ENCODE measurements at regions not wholly inside any gene's neighbourhood (a gene's known extent, or its start where the extent isn't known, plus 50 kb on each side); places are given as distances from the start of the nearest gene placed in this dataset.
"Not testable (repeated sequence)": the region's sequence is repeated elsewhere in the genome, so short reads cannot be mapped to it uniquely, and the experiment has no call there.

DNA sequence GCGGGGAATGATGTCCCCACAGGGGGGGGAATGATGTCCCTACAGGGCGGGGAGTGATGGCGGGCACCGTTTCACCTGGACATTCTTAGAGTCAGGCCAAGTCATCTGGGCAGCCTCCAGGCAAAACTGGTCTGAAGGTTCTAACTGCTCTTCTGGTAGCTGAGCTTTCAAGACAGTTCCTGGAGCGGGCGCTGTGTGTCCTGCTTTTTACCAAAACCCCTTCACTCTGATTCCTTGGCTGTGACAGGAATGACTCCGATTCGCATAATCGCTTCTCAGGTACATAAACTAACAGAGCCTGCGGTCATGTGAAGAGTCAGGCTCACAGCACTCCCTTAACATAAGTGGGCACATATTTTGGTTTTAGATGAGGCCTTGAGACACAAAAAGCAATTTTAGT, 836.0 kb downstream of the TRIML1 start (continued):
- TF ChIP-seq, protein P1, sequence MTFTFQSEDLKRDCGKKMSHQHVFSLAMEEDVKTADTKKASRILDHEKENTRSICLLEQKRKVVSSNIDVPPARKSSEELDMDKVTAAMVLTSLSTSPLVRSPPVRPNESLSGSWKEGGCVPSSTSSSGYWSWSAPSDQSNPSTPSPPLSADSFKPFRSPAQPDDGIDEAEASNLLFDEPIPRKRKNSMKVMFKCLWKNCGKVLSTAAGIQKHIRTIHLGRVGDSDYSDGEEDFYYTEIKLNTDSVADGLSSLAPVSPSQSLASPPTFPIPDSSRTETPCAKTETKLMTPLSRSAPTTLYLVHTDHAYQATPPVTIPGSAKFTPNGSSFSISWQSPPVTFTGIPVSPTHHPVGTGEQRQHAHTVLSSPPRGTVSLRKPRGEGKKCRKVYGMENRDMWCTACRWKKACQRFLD (tag by site-specific recombination; IDR thresholded peaks at IDR 0.05), result no peak
- no peak for TF ChIP-seq ZNF155 (tag by site-specific recombination; IDR thresholded peaks at IDR 0.05)
- TF ChIP-seq, protein P2, sequence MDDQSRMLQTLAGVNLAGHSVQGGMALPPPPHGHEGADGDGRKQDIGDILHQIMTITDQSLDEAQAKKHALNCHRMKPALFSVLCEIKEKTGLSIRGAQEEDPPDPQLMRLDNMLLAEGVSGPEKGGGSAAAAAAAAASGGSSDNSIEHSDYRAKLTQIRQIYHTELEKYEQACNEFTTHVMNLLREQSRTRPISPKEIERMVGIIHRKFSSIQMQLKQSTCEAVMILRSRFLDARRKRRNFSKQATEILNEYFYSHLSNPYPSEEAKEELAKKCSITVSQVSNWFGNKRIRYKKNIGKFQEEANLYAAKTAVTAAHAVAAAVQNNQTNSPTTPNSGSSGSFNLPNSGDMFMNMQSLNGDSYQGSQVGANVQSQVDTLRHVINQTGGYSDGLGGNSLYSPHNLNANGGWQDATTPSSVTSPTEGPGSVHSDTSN (CRISPR knock-in tag; IDR thresholded peaks at IDR 0.05), result no peak
- TF ChIP-seq ZNF626 (tag by site-specific recombination; IDR thresholded peaks at IDR 0.05), result no peak

DNA sequence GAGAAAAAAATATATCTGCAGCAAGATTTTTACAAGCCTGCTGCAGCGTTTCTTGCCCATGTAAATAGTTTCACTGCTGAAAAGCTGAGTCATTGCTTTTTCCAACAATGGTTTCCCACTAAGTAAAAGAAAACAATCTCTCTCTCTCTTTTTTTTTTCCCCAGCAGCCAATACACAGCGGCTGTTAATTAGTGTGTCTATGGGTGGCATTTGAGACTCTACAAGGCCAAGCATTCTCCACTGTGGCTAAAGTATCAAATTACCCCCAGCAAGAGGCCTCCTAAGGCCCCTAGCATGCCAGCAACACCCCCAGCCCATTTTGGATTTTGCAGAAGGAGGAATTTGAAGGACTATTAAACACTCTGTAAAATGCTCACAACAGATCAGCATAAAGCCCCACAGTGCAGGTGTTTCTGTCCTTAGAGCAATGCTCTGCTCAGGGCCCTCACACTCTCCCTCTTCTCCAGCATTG, 837.4 kb downstream of the TRIML1 start:
- Histone ChIP-seq H3K27ac (ENCODE audit: extremely low read depth, low read depth, low read length) (peak overlapping the region; percentile 34; the same call in 1 of the 2 replicates), H3K9me3 (ENCODE audit: control insufficient read depth, insufficient read depth, low read depth, low read length) (no peaks in the 10 kb centered on the region), H3K4me3 (ENCODE audit: low read depth, low read length) (no peak overlapping the region), H3K4me1 (ENCODE audit: control insufficient read depth, insufficient read depth, low read length) (peaks cover 13% of the 10 kb centered on the region), H3K36me3 (ENCODE audit: control insufficient read depth in 2 of 2, insufficient read depth in 1 of 2, low read length in 2 of 2) (no peaks in the 10 kb centered on the region)
- POLR2A ChIA-PET, result no interaction called here
- TF ChIP-seq ZNF585B (tag by site-specific recombination; IDR thresholded peaks at IDR 0.05) (no peak), TRIM28 (IDR thresholded peaks at IDR 0.05; ENCODE audit: borderline replicate concordance, low read length) (peak; percentile 82; the same call in 1 of the 2 replicates), ZNF660 (tag by site-specific recombination; IDR thresholded peaks at IDR 0.05) (0 out of 2 replicates have a peak, but pooled peaks have one; percentile 38)
- CTCF ChIA-PET, result no interaction called here

DNA sequence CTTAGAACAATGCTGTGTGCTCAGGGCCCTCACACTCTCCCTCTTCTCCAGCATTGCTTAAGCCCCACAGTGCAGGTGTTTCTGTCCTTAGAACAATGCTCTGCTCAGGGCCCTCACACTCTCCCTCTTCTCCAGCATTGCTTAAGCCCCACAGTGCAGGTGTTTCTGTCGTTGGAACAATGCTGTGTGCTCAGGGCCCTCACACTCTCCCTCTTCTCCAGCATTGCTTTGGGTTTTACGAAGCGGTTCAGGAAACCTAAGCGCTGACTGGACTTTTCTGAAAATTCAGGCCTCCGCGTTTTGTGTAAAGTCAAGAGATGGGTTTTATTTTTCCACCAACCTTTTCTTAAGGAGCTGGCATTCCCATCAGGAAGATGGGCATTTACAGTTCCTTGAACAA, 838.0 kb downstream of the TRIML1 start:
- CTCF ChIA-PET; POLR2A ChIA-PET; H3K36me3 ChIP-seq (ENCODE audit: control insufficient read depth in 2 of 2, insufficient read depth in 1 of 2, low read length in 2 of 2); H3K4me3 ChIP-seq (ENCODE audit: low read depth, low read length); H3K9me3 ChIP-seq (ENCODE audit: control insufficient read depth, insufficient read depth, low read depth, low read length): not testable (repeated sequence)
- H3K27ac ChIP-seq (ENCODE audit: extremely low read depth, low read depth, low read length), result peak overlapping the region; percentile 34; the same call in 1 of the 2 replicates
- H3K4me1 ChIP-seq (ENCODE audit: control insufficient read depth, insufficient read depth, low read length), result peaks cover 13% of the 10 kb centered on the region

DNA sequence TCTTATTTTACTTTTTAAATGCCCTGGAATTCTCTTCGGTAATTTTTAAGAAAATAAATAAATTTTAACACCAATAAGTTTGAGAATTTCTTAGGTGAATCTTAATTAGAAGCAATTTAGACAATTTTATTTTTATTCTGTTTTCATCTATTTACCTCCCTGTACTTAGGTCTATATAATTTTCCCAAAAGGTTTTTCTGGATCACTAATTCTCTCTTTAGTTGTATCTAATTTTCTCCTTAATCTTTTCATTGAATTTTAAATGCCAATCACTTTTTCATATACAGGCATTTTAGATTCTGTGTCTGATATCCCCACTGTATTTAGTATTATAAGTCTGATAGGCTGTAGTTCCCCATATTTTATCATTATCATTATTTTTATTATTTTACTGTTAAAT, 845.3 kb downstream of the TRIML1 start:
- ChIA-PET POLR2A (no interaction called here), CTCF (no interaction called here)
- H3K4me3 ChIP-seq (ENCODE audit: low read depth, low read length), result no peak overlapping the region
- no peaks in the 10 kb centered on the region for H3K36me3 ChIP-seq (ENCODE audit: control insufficient read depth in 2 of 2, insufficient read depth in 1 of 2, low read length in 2 of 2)
- H3K4me1 ChIP-seq (ENCODE audit: control insufficient read depth, insufficient read depth, low read length), result peaks cover 5% of the 10 kb centered on the region; the same call in 1 of the 2 replicates
- no peak overlapping the region for H3K27ac ChIP-seq (ENCODE audit: extremely low read depth, low read depth, low read length)
- no peaks in the 10 kb centered on the region for H3K9me3 ChIP-seq (ENCODE audit: control insufficient read depth, insufficient read depth, low read depth, low read length)
- TF ChIP-seq ZNF654 (tag by site-specific recombination; IDR thresholded peaks at IDR 0.05; ENCODE audit: low read depth), result no peak
- TF ChIP-seq SETDB1 (IDR thresholded peaks at IDR 0.05; ENCODE audit: insufficient read length, low read length), result peak; percentile 79

DNA sequence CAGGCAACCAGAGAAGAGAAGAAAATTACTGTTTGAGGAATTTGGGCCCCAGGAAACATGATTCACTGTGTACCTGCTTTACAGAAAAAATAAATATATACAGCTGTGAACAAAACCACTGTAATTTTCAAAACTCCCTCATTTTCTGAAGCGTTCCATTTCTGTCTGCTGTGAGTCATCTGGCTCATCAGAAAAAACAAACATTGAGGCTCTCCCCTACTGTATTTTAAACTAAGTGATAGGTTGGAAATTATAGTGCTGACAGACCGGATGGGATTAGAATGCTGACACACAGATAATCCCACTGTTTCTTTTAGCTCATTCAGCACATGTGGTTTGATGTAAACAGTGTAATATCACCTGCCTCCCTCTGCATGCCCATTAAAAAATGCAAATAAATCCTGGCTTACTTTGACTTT, 847.0 kb downstream of the TRIML1 start:
- CTCF ChIA-PET, result interaction anchor here (0.9 kb wide), 1 partner anchor 8 kb away, joined by 5 read pairs; no protein-coding TSS in a partner anchor
- POLR2A ChIA-PET, result no interaction called here
- TF ChIP-seq ZNF555 (tag by site-specific recombination; conservative IDR thresholded peaks at IDR 0.05) (no peak), ZNF266 (tag by site-specific recombination; IDR thresholded peaks at IDR 0.05; ENCODE audit: low read depth) (no peak), TRIM28 (IDR thresholded peaks at IDR 0.05; ENCODE audit: borderline replicate concordance, low read length) (peak; percentile 82; the same call in 1 of the 2 replicates)

More for the DNA sequence above, 847.0 kb downstream of the TRIML1 start:
- no peaks in the 10 kb centered on the region for H3K36me3 ChIP-seq (ENCODE audit: control insufficient read depth in 2 of 2, insufficient read depth in 1 of 2, low read length in 2 of 2)
- no peak overlapping the region for H3K27ac ChIP-seq (ENCODE audit: extremely low read depth, low read depth, low read length)
- no peaks in the 10 kb centered on the region for H3K9me3 ChIP-seq (ENCODE audit: control insufficient read depth, insufficient read depth, low read depth, low read length)
- H3K4me1 ChIP-seq (ENCODE audit: control insufficient read depth, insufficient read depth, low read length), result peaks cover 5% of the 10 kb centered on the region; the same call in 1 of the 2 replicates
- no peak overlapping the region for H3K4me3 ChIP-seq (ENCODE audit: low read depth, low read length)
